GM12878 (cell line): ENCODE measurements at regions not wholly inside any gene's neighbourhood (a gene's known extent, or its start where the extent isn't known, plus 50 kb on each side); places are given as distances from the start of the nearest gene placed in this dataset.
"Not testable (repeated sequence)": the region's sequence is repeated elsewhere in the genome, so short reads cannot be mapped to it uniquely, and the experiment has no call there.

Source experiments
- ATAC-seq: fragments of 200-7000 bp; cut with Tn5 transposase; 3 replicates; pipeline ENCODE4 v1.9.1; 2020; ENCODE audit warnings: mild to moderate bottlenecking, moderate library complexity
- BruUV-seq: library from RNA; stranded (reverse); fragments of 400-500 nt; replicated peaks from 2 replicates; lab custom pipeline; 2021; lab: Mats Ljungman, UMichigan
- CTCF ChIA-PET: fragments of 300-600 bp; sonication (Branson Sonifier 250); formaldehyde crosslinking; extraction: SDS; loops from one replicate; lab custom pipeline; 2021; ENCODE audit warnings: inconsistent platforms; lab: Yijun Ruan, JAX
- POLR2A ChIA-PET: fragments of 350-600 bp; formaldehyde crosslinking; extraction: SDS; loops from one replicate; lab custom pipeline; 2021; ENCODE audit warnings: inconsistent platforms; lab: Charles Lee
- RAD21 ChIA-PET: fragments of 300-600 bp; sonication (Branson Sonifier 250); formaldehyde crosslinking; loops from one replicate; lab custom pipeline; 2023; ENCODE audit warnings: antibody characterized with exemption; ENCODE audit not compliant: unreplicated experiment; lab: Charles Lee
- SMC1A ChIA-PET: fragments of 300-600 bp; sonication (Branson Sonifier 250); formaldehyde crosslinking; loops from one replicate; lab custom pipeline; 2023; ENCODE audit not compliant: unreplicated experiment, uncharacterized antibody; lab: Charles Lee
- DNase-seq: peaks from one replicate; pipeline ENCODE4 v3.0.0-alpha.2; 2011; ENCODE audit warnings: low read depth, low spot score
- FAIRE-seq: peaks from 3 replicates; lab custom pipeline; 2011; peaks lifted over from hg19 to GRCh38; lab: Jason Lieb, UNC
- H2AFZ ChIP-seq: 2 replicates; pipeline ENCODE4 v1.6.0; 2011; ENCODE audit warnings: low read depth, low read length, control low read depth; ENCODE audit not compliant: control insufficient read depth
- H3K27ac ChIP-seq: 2 replicates; pipeline ENCODE4 v1.5.1; 2011; ENCODE audit warnings: control low read depth; ENCODE audit not compliant: control insufficient read depth, insufficient read depth
- H3K27me3 ChIP-seq, 2 experiments: replicated peaks in 1 of 2; 2 replicates each; pipeline versions ENCODE4 v1.6.0 to v1.6.1; 2011; ENCODE audit warnings: low read length in 1 of 2; ENCODE audit not compliant: control insufficient read depth in 2 of 2, insufficient read depth in 2 of 2
- H3K36me3 ChIP-seq, 2 experiments: 2 replicates each; pipeline ENCODE4 v1.5.1; 2011; ENCODE audit warnings: low read length in 1 of 2; ENCODE audit not compliant: control insufficient read depth in 2 of 2, insufficient read depth in 2 of 2
- H3K4me1 ChIP-seq: 2 replicates; pipeline ENCODE4 v1.6.1; 2011; ENCODE audit warnings: mild to moderate bottlenecking, low read length, moderate library complexity, mixed read lengths; ENCODE audit not compliant: control insufficient read depth, insufficient read depth
- H3K4me2 ChIP-seq: 2 replicates; pipeline ENCODE4 v1.6.0; 2011; ENCODE audit warnings: control low read depth; ENCODE audit not compliant: control insufficient read depth, insufficient read depth
- H3K4me3 ChIP-seq: fragments of 200-600 bp; sonication (generic); 2 replicates; pipeline ENCODE4 v1.5.1; 2016
- H3K79me2 ChIP-seq: 2 replicates; pipeline ENCODE4 v1.6.0; 2011; ENCODE audit warnings: low read length; ENCODE audit not compliant: control insufficient read depth, insufficient read depth
- H3K9ac ChIP-seq: 2 replicates; pipeline ENCODE4 v1.8.0; 2011; ENCODE audit warnings: low read length, control low read depth, mixed read lengths; ENCODE audit not compliant: control insufficient read depth, insufficient read depth
- H3K9me3 ChIP-seq: replicated peaks from 3 replicates; pipeline ENCODE4 v1.5.1; 2011; ENCODE audit warnings: mild to moderate bottlenecking, low read length; ENCODE audit not compliant: control insufficient read depth, insufficient read depth
- H4K20me1 ChIP-seq: 2 replicates; pipeline ENCODE4 v1.6.0; 2011; ENCODE audit not compliant: control insufficient read depth, insufficient read depth
- CBFB ChIP-seq: IDR thresholded peaks from 2 replicates; pipeline ENCODE4 v1.6.1; 2016; ENCODE audit warnings: antibody characterized with exemption, low read depth
- CEBPB ChIP-seq, 2 experiments: fragments of 150-350 bp in 1 of 2; IDR thresholded peaks; 2 replicates each; pipeline ENCODE4 v1.6.1; 2012 to 2014; ENCODE audit warnings: low read depth in 2 of 2, low read length in 2 of 2, borderline replicate concordance in 1 of 2, inconsistent platforms in 1 of 2
- DPF2 ChIP-seq: fragments of 450-650 bp; IDR thresholded peaks from 2 replicates; pipeline ENCODE4 v1.6.1; 2017; ENCODE audit warnings: mild to moderate bottlenecking
- HDAC2 ChIP-seq: fragments of 200-600 bp; sonication (generic); IDR thresholded peaks from 2 replicates; pipeline ENCODE4 v1.6.1; 2017
- JUNB ChIP-seq: IDR thresholded peaks from 2 replicates; pipeline ENCODE4 v1.6.1; 2016; ENCODE audit warnings: antibody characterized with exemption, mild to moderate bottlenecking
- NFXL1 ChIP-seq: fragments of 450-650 bp; IDR thresholded peaks from 2 replicates; pipeline ENCODE4 v1.6.1; 2017; ENCODE audit warnings: antibody characterized with exemption, mild to moderate bottlenecking, borderline replicate concordance
- RBBP5 ChIP-seq: fragments of 200-600 bp; sonication (generic); conservative IDR thresholded peaks from 2 replicates; pipeline ENCODE4 v1.6.1; 2016
- SIN3A ChIP-seq: IDR thresholded peaks from 2 replicates; pipeline ENCODE4 v1.6.1; 2012; ENCODE audit warnings: low read depth, low read length, improper control_type of control experiment
- SMC3 ChIP-seq: IDR thresholded peaks from 2 replicates; pipeline ENCODE4 v1.6.1; 2011; ENCODE audit warnings: low read length, improper control_type of control experiment, borderline replicate concordance
- SRF ChIP-seq, 2 experiments: IDR thresholded peaks; 2 replicates each; pipeline ENCODE4 v1.6.1; 2011; ENCODE audit warnings: low read depth in 2 of 2, low read length in 2 of 2, mild to moderate bottlenecking in 1 of 2, moderate library complexity in 1 of 2
- YBX1 ChIP-seq: fragments of 450-650 bp; IDR thresholded peaks from 2 replicates; pipeline ENCODE4 v1.6.1; 2016; ENCODE audit warnings: antibody characterized with exemption
- ZNF384 ChIP-seq: IDR thresholded peaks from 2 replicates; pipeline ENCODE4 v1.6.1; 2012; ENCODE audit warnings: low read depth, mild to moderate bottlenecking, low read length, improper control_type of control experiment, borderline replicate concordance
- WGBS: methylation state at CpG from one replicate; pipeline ENCODE4 v1.1.6; 2016; ENCODE audit warnings: low lambda C conversion rate; ENCODE audit not compliant: insufficient replicate concordance, insufficient coverage; ENCODE audit errors: missing lambda C conversion rate; 5-methylcytosine and 5-hydroxymethylcytosine counted together
- in situ Hi-C: fragments of 300-500 bp; cut with MboI; formaldehyde crosslinking; loops from 9 replicates; pipeline ENCODE4 v1.14.3; 2018; ENCODE audit warnings: mixed read lengths
- intact Hi-C: fragments of 100-400 bp; cut with micrococcal nuclease; formaldehyde crosslinking; loops from one replicate; pipeline ENCODE4 v1.14.2; 2022; ENCODE audit not compliant: unreplicated experiment
- TF ChIP-seq, protein P1 (sequence below): fragments of 450-650 bp; formaldehyde crosslinking; IDR thresholded peaks from 2 replicates; pipeline ENCODE4 v1.5.0; 2022; ENCODE audit warnings: mild to moderate bottlenecking, missing genetic modification characterization
- TF ChIP-seq, protein P2 (sequence below): fragments of 150-350 bp; IDR thresholded peaks from 2 replicates; pipeline ENCODE4 v1.6.1; 2016; ENCODE audit warnings: low read depth, low read length

DNA sequence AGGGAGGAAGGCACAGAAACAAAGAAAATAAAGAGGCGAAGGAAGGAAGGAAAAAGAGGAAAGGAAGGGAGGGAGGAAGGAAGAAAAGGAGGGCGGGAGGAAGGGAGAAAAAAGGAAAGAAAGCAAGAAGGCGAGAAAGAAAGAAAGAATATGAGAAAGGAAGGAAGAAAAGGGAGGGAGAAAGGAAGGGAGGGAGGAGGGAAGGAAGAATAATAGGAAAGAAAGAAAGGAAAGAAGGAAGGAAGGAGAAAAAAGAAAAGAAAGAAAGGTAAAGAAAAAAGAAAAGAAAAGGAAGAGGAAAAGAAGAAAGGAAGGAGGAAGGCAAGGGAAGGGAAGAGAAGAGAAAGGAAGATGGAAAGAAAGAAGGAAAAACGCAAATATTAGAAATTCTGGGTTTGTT lies 145.2 kb upstream of the TP53TG3C start:
- H3K27ac ChIP-seq, H3K9me3 ChIP-seq, H3K27me3 ChIP-seq, FAIRE-seq, DNase-seq, in situ Hi-C loops, H3K36me3 ChIP-seq, ATAC-seq, H4K20me1 ChIP-seq, H3K4me1 ChIP-seq, RAD21 ChIA-PET, H2AFZ ChIP-seq, intact Hi-C loops, BruUV-seq, POLR2A ChIA-PET, CTCF ChIA-PET, SMC1A ChIA-PET, H3K79me2 ChIP-seq, H3K9ac ChIP-seq, H3K4me2 ChIP-seq, H3K4me3 ChIP-seq: not testable (repeated sequence)
- WGBS = 17% methylated on average over 3 of the region's 4 CpGs

DNA sequence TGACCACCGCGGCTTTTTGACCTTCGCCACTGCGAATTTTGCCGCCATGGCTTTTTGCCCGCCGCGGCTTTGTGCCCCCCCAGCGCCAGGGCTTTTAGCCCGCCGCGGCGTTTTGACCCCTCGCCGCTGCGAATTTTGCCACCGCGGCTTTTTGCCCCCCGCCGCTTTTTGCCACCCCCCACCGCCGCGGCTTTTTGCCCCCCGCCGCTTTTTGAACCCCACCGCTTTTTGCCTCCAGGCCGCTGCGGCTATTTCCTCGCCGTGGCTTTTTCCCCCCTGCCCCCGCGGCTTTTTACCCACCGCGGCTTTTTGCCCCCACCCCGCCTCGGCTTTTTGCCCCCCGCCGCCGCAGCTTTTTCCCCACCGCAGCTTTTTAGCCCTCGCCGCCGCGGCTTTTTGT lies 134.8 kb upstream of the TP53TG3C start:
- DNase-seq = no peak
- ChIA-PET POLR2A (no interaction called here), CTCF (no interaction called here), SMC1A (no interaction called here), RAD21 (no interaction called here)
- H3K4me1 ChIP-seq = no peaks in the 10 kb centered on the region
- intact Hi-C loops (no loop called here), in situ Hi-C loops (no loop called here)
- H3K9me3 ChIP-seq = no peaks in the 10 kb centered on the region
- no peak overlapping the region for H3K4me2 ChIP-seq
- no peaks in the 10 kb centered on the region for H3K79me2 ChIP-seq
- no peaks in the 10 kb centered on the region for H3K27me3 ChIP-seq
- FAIRE-seq = no peak
- no peaks in the 10 kb centered on the region for H3K36me3 ChIP-seq
- WGBS = 84% methylated on average over 13 of the region's 44 CpGs
- no peak for ATAC-seq
- H3K4me3 ChIP-seq = no peak overlapping the region
- no TSS peak for BruUV-seq
- no peak overlapping the region for H2AFZ ChIP-seq
- no peak overlapping the region for H3K9ac ChIP-seq
- H3K27ac ChIP-seq = no peak overlapping the region
- H4K20me1 ChIP-seq = no peaks in the 10 kb centered on the region
- TF ChIP-seq SRF (IDR thresholded peaks at IDR 0.05; ENCODE audit: low read depth in 2 of 2, low read length in 2 of 2) = no peak
- TF ChIP-seq, protein P1, sequence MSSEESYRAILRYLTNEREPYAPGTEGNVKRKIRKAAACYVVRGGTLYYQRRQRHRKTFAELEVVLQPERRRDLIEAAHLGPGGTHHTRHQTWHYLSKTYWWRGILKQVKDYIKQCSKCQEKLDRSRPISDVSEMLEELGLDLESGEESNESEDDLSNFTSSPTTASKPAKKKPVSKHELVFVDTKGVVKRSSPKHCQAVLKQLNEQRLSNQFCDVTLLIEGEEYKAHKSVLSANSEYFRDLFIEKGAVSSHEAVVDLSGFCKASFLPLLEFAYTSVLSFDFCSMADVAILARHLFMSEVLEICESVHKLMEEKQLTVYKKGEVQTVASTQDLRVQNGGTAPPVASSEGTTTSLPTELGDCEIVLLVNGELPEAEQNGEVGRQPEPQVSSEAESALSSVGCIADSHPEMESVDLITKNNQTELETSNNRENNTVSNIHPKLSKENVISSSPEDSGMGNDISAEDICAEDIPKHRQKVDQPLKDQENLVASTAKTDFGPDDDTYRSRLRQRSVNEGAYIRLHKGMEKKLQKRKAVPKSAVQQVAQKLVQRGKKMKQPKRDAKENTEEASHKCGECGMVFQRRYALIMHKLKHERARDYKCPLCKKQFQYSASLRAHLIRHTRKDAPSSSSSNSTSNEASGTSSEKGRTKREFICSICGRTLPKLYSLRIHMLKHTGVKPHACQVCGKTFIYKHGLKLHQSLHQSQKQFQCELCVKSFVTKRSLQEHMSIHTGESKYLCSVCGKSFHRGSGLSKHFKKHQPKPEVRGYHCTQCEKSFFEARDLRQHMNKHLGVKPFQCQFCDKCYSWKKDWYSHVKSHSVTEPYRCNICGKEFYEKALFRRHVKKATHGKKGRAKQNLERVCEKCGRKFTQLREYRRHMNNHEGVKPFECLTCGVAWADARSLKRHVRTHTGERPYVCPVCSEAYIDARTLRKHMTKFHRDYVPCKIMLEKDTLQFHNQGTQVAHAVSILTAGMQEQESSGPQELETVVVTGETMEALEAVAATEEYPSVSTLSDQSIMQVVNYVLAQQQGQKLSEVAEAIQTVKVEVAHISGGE = no peak
- TF ChIP-seq ZNF384 = no peak
- TF ChIP-seq SIN3A = no peak
- TF ChIP-seq, protein P2, sequence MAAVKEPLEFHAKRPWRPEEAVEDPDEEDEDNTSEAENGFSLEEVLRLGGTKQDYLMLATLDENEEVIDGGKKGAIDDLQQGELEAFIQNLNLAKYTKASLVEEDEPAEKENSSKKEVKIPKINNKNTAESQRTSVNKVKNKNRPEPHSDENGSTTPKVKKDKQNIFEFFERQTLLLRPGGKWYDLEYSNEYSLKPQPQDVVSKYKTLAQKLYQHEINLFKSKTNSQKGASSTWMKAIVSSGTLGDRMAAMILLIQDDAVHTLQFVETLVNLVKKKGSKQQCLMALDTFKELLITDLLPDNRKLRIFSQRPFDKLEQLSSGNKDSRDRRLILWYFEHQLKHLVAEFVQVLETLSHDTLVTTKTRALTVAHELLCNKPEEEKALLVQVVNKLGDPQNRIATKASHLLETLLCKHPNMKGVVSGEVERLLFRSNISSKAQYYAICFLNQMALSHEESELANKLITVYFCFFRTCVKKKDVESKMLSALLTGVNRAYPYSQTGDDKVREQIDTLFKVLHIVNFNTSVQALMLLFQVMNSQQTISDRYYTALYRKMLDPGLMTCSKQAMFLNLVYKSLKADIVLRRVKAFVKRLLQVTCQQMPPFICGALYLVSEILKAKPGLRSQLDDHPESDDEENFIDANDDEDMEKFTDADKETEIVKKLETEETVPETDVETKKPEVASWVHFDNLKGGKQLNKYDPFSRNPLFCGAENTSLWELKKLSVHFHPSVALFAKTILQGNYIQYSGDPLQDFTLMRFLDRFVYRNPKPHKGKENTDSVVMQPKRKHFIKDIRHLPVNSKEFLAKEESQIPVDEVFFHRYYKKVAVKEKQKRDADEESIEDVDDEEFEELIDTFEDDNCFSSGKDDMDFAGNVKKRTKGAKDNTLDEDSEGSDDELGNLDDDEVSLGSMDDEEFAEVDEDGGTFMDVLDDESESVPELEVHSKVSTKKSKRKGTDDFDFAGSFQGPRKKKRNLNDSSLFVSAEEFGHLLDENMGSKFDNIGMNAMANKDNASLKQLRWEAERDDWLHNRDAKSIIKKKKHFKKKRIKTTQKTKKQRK = no peak
- no peak for TF ChIP-seq YBX1
- TF ChIP-seq DPF2 = no peak
- TF ChIP-seq JUNB = no peak
- no peak for TF ChIP-seq CBFB
- no peak for TF ChIP-seq HDAC2
- no peak for TF ChIP-seq SMC3
- no peak for TF ChIP-seq CEBPB (IDR thresholded peaks at IDR 0.05; ENCODE audit: borderline replicate concordance in 1 of 2, low read depth in 2 of 2, low read length in 2 of 2)
- no peak for TF ChIP-seq RBBP5
- no peak for TF ChIP-seq NFXL1
